Ishikawa (cell line): ENCODE measurements at regions not wholly inside any gene's neighbourhood (a gene's known extent, or its start where the extent isn't known, plus 50 kb on each side); places are given as distances from the start of the nearest gene placed in this dataset.

Experiments used
- FOXM1 ChIP-seq: IDR thresholded peaks from 2 replicates; pipeline ENCODE4 v1.6.1; 2012; ENCODE audit warnings: low read depth, borderline replicate concordance
- TAF1 ChIP-seq: IDR thresholded peaks from 2 replicates; pipeline ENCODE4 v1.6.1; 2012; ENCODE audit warnings: low read depth, mild to moderate bottlenecking
- TF ChIP-seq, protein P1 (sequence below): IDR thresholded peaks from 2 replicates; pipeline ENCODE4 v1.6.1; 2012

DNA sequence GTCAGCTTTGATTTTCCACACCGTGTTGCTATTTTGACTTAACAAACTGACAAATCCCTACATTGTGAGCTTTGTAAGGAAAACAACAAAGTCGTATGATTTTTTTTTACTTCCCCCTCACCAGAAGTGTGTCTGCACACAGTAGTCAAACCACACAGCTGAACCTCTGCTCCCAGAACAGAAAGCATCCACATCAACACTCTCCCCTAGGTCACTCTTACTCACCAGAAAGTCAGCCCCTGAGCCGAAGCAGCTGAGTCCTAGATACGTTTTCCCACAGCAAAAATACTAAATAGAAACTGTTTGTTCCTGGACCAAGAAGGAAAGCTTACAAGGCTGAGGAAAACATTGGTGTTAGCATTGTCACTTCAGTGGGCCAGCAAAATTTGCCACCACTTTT is 305.7 kb downstream of the DHX15 start:
- TF ChIP-seq FOXM1, result no peak
- TF ChIP-seq, protein P1, sequence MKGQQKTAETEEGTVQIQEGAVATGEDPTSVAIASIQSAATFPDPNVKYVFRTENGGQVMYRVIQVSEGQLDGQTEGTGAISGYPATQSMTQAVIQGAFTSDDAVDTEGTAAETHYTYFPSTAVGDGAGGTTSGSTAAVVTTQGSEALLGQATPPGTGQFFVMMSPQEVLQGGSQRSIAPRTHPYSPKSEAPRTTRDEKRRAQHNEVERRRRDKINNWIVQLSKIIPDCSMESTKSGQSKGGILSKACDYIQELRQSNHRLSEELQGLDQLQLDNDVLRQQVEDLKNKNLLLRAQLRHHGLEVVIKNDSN, result no peak
- no peak for TF ChIP-seq TAF1
